ENCODE measurements at regions not wholly inside any gene's neighbourhood (a gene's known extent, or its start where the extent isn't known, plus 50 kb on each side); places are given as distances from the start of the nearest gene placed in this dataset.

GRCh38 chr3:13202744-13203397 lies 129.6 kb upstream of the IQSEC1 start:
- DNase-seq (ENCODE audit: low spot score): no peak
- H3K27ac Mint-ChIP-seq (ENCODE audit: unreplicated experiment): no peak overlapping the region
- no peak for TF ChIP-seq CTCF (IDR thresholded peaks at IDR 0.05; ENCODE audit: unreplicated experiment)
- no peaks in the 10 kb centered on the region for H3K9me3 Mint-ChIP-seq (ENCODE audit: unreplicated experiment)
- H3K4me3 Mint-ChIP-seq (ENCODE audit: unreplicated experiment): no peak overlapping the region
- peaks cover 14% of the 10 kb centered on the region for H3K27me3 Mint-ChIP-seq (ENCODE audit: unreplicated experiment)
- H3K36me3 Mint-ChIP-seq (ENCODE audit: low read depth, unreplicated experiment): peaks cover 9% of the 10 kb centered on the region
- H3K4me1 Mint-ChIP-seq (ENCODE audit: unreplicated experiment): peaks cover 12% of the 10 kb centered on the region

GRCh38 chr3:13201851-13202250 lies 128.6 kb upstream of the IQSEC1 start:
- no peak for DNase-seq (ENCODE audit: low spot score)
- H3K36me3 Mint-ChIP-seq (ENCODE audit: low read depth, unreplicated experiment): peaks cover 9% of the 10 kb centered on the region
- H3K4me1 Mint-ChIP-seq (ENCODE audit: unreplicated experiment): peaks cover 16% of the 10 kb centered on the region
- no peak overlapping the region for H3K27ac Mint-ChIP-seq (ENCODE audit: unreplicated experiment)
- no peaks in the 10 kb centered on the region for H3K9me3 Mint-ChIP-seq (ENCODE audit: unreplicated experiment)
- TF ChIP-seq CTCF (IDR thresholded peaks at IDR 0.05; ENCODE audit: unreplicated experiment): no peak
- peaks cover 13% of the 10 kb centered on the region for H3K27me3 Mint-ChIP-seq (ENCODE audit: unreplicated experiment)
- no peak overlapping the region for H3K4me3 Mint-ChIP-seq (ENCODE audit: unreplicated experiment)

GRCh38 chr3:13200946-13201345 lies 127.7 kb upstream of the IQSEC1 start:
- Mint-ChIP-seq H3K4me1 (ENCODE audit: unreplicated experiment) (peaks cover 25% of the 10 kb centered on the region), H3K36me3 (ENCODE audit: low read depth, unreplicated experiment) (peaks cover 9% of the 10 kb centered on the region), H3K4me3 (ENCODE audit: unreplicated experiment) (no peak overlapping the region), H3K27me3 (ENCODE audit: unreplicated experiment) (peaks cover 11% of the 10 kb centered on the region), H3K27ac (ENCODE audit: unreplicated experiment) (no peak overlapping the region), H3K9me3 (ENCODE audit: unreplicated experiment) (no peaks in the 10 kb centered on the region)
- TF ChIP-seq CTCF (IDR thresholded peaks at IDR 0.05; ENCODE audit: unreplicated experiment): no peak
- peak; percentile 34 for DNase-seq (ENCODE audit: low spot score)

- no peak for DNase-seq (ENCODE audit: low spot score)
- no peak overlapping the region for H3K4me3 Mint-ChIP-seq (ENCODE audit: unreplicated experiment)
- peaks cover 9% of the 10 kb centered on the region for H3K36me3 Mint-ChIP-seq (ENCODE audit: low read depth, unreplicated experiment)
- H3K27ac Mint-ChIP-seq (ENCODE audit: unreplicated experiment): no peak overlapping the region
- peaks cover 30% of the 10 kb centered on the region for H3K4me1 Mint-ChIP-seq (ENCODE audit: unreplicated experiment)
- H3K9me3 Mint-ChIP-seq (ENCODE audit: unreplicated experiment): no peaks in the 10 kb centered on the region
- H3K27me3 Mint-ChIP-seq (ENCODE audit: unreplicated experiment): peaks cover 11% of the 10 kb centered on the region
- no peak for TF ChIP-seq CTCF (IDR thresholded peaks at IDR 0.05; ENCODE audit: unreplicated experiment)
Measured at GRCh38 chr3:13200465-13200864, 127.2 kb upstream of the IQSEC1 start.

- no peaks in the 10 kb centered on the region for H3K9me3 Mint-ChIP-seq (ENCODE audit: unreplicated experiment)
- H3K36me3 Mint-ChIP-seq (ENCODE audit: low read depth, unreplicated experiment): peaks cover 6% of the 10 kb centered on the region
- peak overlapping the region; percentile 65 for H3K27ac Mint-ChIP-seq (ENCODE audit: unreplicated experiment)
- TF ChIP-seq CTCF (IDR thresholded peaks at IDR 0.05; ENCODE audit: unreplicated experiment): no peak
- peak overlapping the region; percentile 4 for H3K4me3 Mint-ChIP-seq (ENCODE audit: unreplicated experiment)
- H3K27me3 Mint-ChIP-seq (ENCODE audit: unreplicated experiment): peaks cover 9% of the 10 kb centered on the region
- H3K4me1 Mint-ChIP-seq (ENCODE audit: unreplicated experiment): peaks cover 35% of the 10 kb centered on the region
- no peak for DNase-seq (ENCODE audit: low spot score)
Measured at GRCh38 chr3:13199899-13200451, 126.7 kb upstream of the IQSEC1 start.

Measured in endothelial cell (in vitro differentiated cells).